HAP-1 (cell line): ENCODE measurements at regions not wholly inside any gene's neighbourhood (a gene's known extent, or its start where the extent isn't known, plus 50 kb on each side); places are given as distances from the start of the nearest gene placed in this dataset.

Experiments used
- DNase-seq, 2 experiments: peaks; one replicate each; pipeline ENCODE4 v3.0.0-alpha.2; 2016 to 2020; ENCODE audit warnings: low spot score in 2 of 2
- H3K27me3 ChIP-seq: fragments of 250-450 bp; sonication (Bioruptor Pico); 2 replicates; pipeline ENCODE4 v1.5.1; 2020; ENCODE audit warnings: low read depth, mild to moderate bottlenecking, moderate library complexity
- H3K36me3 ChIP-seq: fragments of 250-450 bp; sonication (Bioruptor Pico); replicated peaks from 2 replicates; pipeline ENCODE4 v1.5.1; 2020; ENCODE audit warnings: mild to moderate bottlenecking
- H3K4me1 ChIP-seq: fragments of 250-450 bp; sonication (Bioruptor Pico); 2 replicates; pipeline ENCODE4 v1.5.1; 2020; ENCODE audit warnings: mild to moderate bottlenecking
- H3K4me3 ChIP-seq: fragments of 250-450 bp; sonication (Bioruptor Pico); 2 replicates; pipeline ENCODE4 v1.5.1; 2020; ENCODE audit warnings: mild to moderate bottlenecking, moderate library complexity
- H3K9me3 ChIP-seq: fragments of 250-450 bp; sonication (Bioruptor Pico); 2 replicates; pipeline ENCODE4 v1.5.1; 2020; ENCODE audit warnings: mild to moderate bottlenecking, moderate library complexity
- in situ Hi-C: fragments of 300-500 bp; cut with MboI; formaldehyde crosslinking; loops from 3 replicates; pipeline ENCODE4 v1.14.3; 2020; ENCODE audit warnings: low sequenced_read_pairs, inconsistent platforms, mixed read lengths

DNA sequence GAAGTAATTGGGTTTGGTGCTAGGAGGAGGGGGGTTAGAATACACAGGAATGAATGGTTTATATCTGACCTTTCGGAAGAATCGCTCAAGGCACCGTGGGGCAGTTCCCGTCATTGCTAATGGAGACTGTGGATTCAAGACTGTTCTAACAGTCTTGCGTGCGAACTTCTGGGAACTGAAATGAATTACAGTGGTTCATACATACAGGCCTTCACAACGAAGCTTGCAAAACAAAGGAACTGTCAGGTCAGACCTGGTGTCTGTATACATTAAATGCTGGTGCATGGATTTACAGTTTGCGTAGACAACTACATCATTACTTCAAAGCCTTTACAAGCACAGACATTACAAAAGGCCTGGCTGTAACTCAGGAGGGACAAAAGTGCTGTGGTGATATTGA, 983.9 kb downstream of the CDH11 start:
- in situ Hi-C loops = no loop called here
- H3K4me3 ChIP-seq = no peak overlapping the region
- H3K9me3 ChIP-seq = no peaks in the 10 kb centered on the region
- H3K4me1 ChIP-seq = no peaks in the 10 kb centered on the region
- DNase-seq = no peak
- H3K27me3 ChIP-seq = no peaks in the 10 kb centered on the region
- no peaks in the 10 kb centered on the region for H3K36me3 ChIP-seq

DNA sequence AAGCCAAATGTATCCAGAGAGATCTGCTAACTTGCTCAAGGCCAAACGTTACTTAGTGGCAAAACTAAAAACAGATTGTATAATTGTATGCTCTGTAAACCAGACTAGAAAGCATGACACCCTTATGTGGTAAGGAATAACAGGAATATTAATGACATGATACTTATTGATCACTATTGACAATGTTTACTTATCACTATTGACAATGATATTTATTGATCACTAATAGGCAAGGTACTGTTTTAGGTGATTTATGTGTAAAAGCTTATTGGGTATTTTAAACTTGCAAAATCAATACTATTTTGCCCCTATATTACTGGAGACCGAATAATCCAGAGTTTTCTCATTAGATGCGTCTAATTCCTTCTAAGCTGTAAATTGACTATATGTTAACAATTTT, 985.1 kb downstream of the CDH11 start:
- Histone ChIP-seq H3K27me3 (no peaks in the 10 kb centered on the region), H3K4me3 (no peak overlapping the region), H3K4me1 (no peaks in the 10 kb centered on the region), H3K36me3 (no peaks in the 10 kb centered on the region), H3K9me3 (no peaks in the 10 kb centered on the region)
- no peak for DNase-seq
- in situ Hi-C loops = no loop called here

GRCh38 chr16:64136314-64136713, 985.5 kb downstream of the CDH11 start:
- Histone ChIP-seq H3K36me3 (no peaks in the 10 kb centered on the region), H3K9me3 (no peaks in the 10 kb centered on the region), H3K27me3 (no peaks in the 10 kb centered on the region), H3K4me1 (no peaks in the 10 kb centered on the region), H3K4me3 (no peak overlapping the region)
- no peak for DNase-seq
- in situ Hi-C loops = no loop called here

GRCh38 chr16:64133366-64133765, 988.5 kb downstream of the CDH11 start:
- no peak for DNase-seq
- no peaks in the 10 kb centered on the region for H3K36me3 ChIP-seq
- H3K9me3 ChIP-seq = no peaks in the 10 kb centered on the region
- no peaks in the 10 kb centered on the region for H3K4me1 ChIP-seq
- no peak overlapping the region for H3K4me3 ChIP-seq
- no peaks in the 10 kb centered on the region for H3K27me3 ChIP-seq
- in situ Hi-C loops = no loop called here

DNA sequence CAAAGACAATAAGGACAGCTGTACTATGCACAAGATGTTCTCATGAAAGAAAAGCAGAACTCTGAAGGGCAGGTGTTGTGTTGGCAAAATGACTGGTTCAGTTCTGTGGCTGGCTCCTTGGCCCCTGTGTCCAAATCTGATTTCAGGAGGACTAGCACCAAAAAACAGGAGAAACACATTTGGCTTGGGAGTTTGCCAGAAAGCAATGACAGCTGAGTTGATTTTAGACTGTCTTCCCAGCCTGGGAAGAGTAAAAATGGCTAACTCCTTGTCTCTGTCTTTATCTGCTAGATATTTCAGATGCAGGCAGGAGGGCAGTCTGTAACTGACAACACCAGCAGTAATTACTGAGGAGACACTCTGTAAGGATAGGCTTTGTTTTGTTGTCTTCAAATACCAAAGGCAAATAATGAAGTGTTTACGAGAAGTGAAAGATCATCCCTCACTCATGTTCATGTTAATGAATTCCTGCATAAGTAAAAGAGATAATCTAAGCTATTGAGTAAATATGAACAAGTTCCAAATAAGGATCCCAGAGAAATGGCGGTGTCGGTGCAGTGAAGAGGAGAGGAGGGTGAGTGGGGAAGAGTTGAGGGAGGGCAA, 989.0 kb downstream of the CDH11 start:
- H3K9me3 ChIP-seq = no peaks in the 10 kb centered on the region
- H3K4me1 ChIP-seq = no peaks in the 10 kb centered on the region
- H3K36me3 ChIP-seq = no peaks in the 10 kb centered on the region
- no peaks in the 10 kb centered on the region for H3K27me3 ChIP-seq
- in situ Hi-C loops = no loop called here
- H3K4me3 ChIP-seq = no peak overlapping the region
- no peak for DNase-seq

- Histone ChIP-seq H3K36me3 (no peaks in the 10 kb centered on the region), H3K4me1 (no peaks in the 10 kb centered on the region), H3K9me3 (no peaks in the 10 kb centered on the region), H3K27me3 (no peaks in the 10 kb centered on the region), H3K4me3 (no peak overlapping the region)
- in situ Hi-C loops = no loop called here
- no peak for DNase-seq
Measured at GRCh38 chr16:64132190-64132589, 989.7 kb downstream of the CDH11 start.

GRCh38 chr16:64131423-64131822, 990.4 kb downstream of the CDH11 start:
- H3K36me3 ChIP-seq = no peaks in the 10 kb centered on the region
- H3K4me1 ChIP-seq = no peaks in the 10 kb centered on the region
- no peak for DNase-seq
- in situ Hi-C loops = no loop called here
- H3K9me3 ChIP-seq = no peaks in the 10 kb centered on the region
- H3K27me3 ChIP-seq = no peaks in the 10 kb centered on the region
- H3K4me3 ChIP-seq = no peak overlapping the region

GRCh38 chr16:64130140-64130539, 991.7 kb downstream of the CDH11 start:
- H3K27me3 ChIP-seq = no peaks in the 10 kb centered on the region
- no peaks in the 10 kb centered on the region for H3K9me3 ChIP-seq
- no peaks in the 10 kb centered on the region for H3K36me3 ChIP-seq
- no peaks in the 10 kb centered on the region for H3K4me1 ChIP-seq
- H3K4me3 ChIP-seq = no peak overlapping the region
- no peak for DNase-seq
- in situ Hi-C loops = no loop called here

- Histone ChIP-seq H3K36me3 (no peaks in the 10 kb centered on the region), H3K9me3 (no peaks in the 10 kb centered on the region), H3K4me1 (no peaks in the 10 kb centered on the region), H3K4me3 (no peak overlapping the region), H3K27me3 (no peaks in the 10 kb centered on the region)
- no peak for DNase-seq
- in situ Hi-C loops = no loop called here
Measured at GRCh38 chr16:64122177-64122576, 999.7 kb downstream of the CDH11 start.

GRCh38 chr16:64121473-64121872, 1000.4 kb downstream of the CDH11 start:
- H3K4me1 ChIP-seq = no peaks in the 10 kb centered on the region
- no peak for DNase-seq
- no peaks in the 10 kb centered on the region for H3K36me3 ChIP-seq
- H3K4me3 ChIP-seq = no peak overlapping the region
- H3K27me3 ChIP-seq = no peaks in the 10 kb centered on the region
- no peaks in the 10 kb centered on the region for H3K9me3 ChIP-seq
- in situ Hi-C loops = no loop called here

GRCh38 chr16:64116151-64116550, 1005.7 kb downstream of the CDH11 start:
- H3K4me1 ChIP-seq = no peaks in the 10 kb centered on the region
- in situ Hi-C loops = no loop called here
- no peak for DNase-seq
- no peak overlapping the region for H3K4me3 ChIP-seq
- H3K27me3 ChIP-seq = no peaks in the 10 kb centered on the region
- no peaks in the 10 kb centered on the region for H3K36me3 ChIP-seq
- H3K9me3 ChIP-seq = no peaks in the 10 kb centered on the region

DNA sequence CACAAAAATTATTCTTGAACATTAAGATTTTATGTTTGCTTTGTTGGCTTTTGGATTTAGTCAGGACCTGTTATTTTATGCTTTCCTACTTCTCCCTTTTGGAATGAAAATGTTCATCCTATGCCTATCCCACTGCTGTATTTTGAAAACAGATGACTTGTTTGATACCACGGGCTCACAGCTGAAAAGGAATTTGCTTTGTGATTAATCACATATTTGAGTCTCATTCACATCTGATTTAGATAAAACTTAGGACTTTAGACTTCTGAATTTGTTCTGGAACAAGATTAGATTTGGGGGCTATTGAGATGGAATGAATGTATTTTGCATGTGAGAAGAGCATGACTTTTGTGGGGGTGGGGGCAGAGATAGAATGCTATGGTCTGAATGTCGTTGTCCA, 1012.6 kb downstream of the CDH11 start:
- no peaks in the 10 kb centered on the region for H3K4me1 ChIP-seq
- no peaks in the 10 kb centered on the region for H3K27me3 ChIP-seq
- DNase-seq = no peak
- H3K36me3 ChIP-seq = no peaks in the 10 kb centered on the region
- H3K9me3 ChIP-seq = no peaks in the 10 kb centered on the region
- in situ Hi-C loops = no loop called here
- no peak overlapping the region for H3K4me3 ChIP-seq

GRCh38 chr16:64102654-64103053, 1019.2 kb downstream of the CDH11 start:
- no peak for DNase-seq
- H3K9me3 ChIP-seq = no peaks in the 10 kb centered on the region
- H3K4me3 ChIP-seq = no peak overlapping the region
- in situ Hi-C loops = no loop called here
- no peaks in the 10 kb centered on the region for H3K4me1 ChIP-seq
- no peaks in the 10 kb centered on the region for H3K36me3 ChIP-seq
- H3K27me3 ChIP-seq = no peaks in the 10 kb centered on the region

DNA sequence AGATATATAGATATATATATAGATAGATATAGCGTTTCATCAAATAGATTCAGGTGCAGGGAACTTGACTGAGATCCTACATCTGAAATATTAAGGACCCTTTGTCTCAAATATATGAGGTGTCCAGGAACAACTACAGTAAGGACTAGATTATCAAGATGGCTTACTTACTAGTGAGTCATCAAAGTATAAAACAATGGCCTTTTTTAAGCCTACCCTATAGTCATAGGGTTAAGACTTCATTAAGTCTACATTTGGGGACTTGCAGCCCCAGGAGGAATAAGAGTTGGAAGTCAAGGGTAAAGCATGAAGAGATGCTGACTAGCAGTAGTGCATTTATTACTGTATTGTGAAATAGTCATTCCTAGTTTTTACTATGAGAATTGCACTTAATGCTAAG, 1023.4 kb downstream of the CDH11 start:
- Histone ChIP-seq H3K27me3 (no peaks in the 10 kb centered on the region), H3K9me3 (no peaks in the 10 kb centered on the region), H3K36me3 (no peaks in the 10 kb centered on the region), H3K4me1 (no peaks in the 10 kb centered on the region), H3K4me3 (no peak overlapping the region)
- in situ Hi-C loops = no loop called here
- DNase-seq = no peak

DNA sequence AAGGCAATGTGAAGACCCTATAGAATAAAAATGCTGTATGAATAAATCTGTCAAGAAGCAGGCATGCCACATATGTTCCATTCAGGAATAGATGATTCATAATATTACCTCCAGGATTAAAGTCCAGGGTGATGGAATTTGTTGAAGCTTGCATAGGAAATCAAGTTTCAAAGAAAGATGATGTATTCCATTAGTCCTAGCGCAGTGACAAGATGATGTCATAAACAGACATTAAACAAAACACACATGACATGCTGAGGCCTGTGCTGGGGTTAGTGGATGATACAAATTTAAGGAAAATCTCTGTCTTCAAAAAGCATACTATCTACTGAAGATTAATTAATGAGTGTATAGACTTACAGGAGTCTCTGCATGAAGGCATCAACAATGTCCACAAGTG, 1025.2 kb downstream of the CDH11 start:
- no peak overlapping the region for H3K4me3 ChIP-seq
- no peaks in the 10 kb centered on the region for H3K4me1 ChIP-seq
- in situ Hi-C loops = no loop called here
- H3K9me3 ChIP-seq = no peaks in the 10 kb centered on the region
- no peak for DNase-seq
- H3K36me3 ChIP-seq = no peaks in the 10 kb centered on the region
- H3K27me3 ChIP-seq = no peaks in the 10 kb centered on the region
